HG03135 (cell line): ENCODE measurements at regions not wholly inside any gene's neighbourhood (a gene's known extent, or its start where the extent isn't known, plus 50 kb on each side); places are given as distances from the start of the nearest gene placed in this dataset.
"Not testable (repeated sequence)": the region's sequence is repeated elsewhere in the genome, so short reads cannot be mapped to it uniquely, and the experiment has no call there.

Source experiments
- ATAC-seq: cut with Tn5 transposase; IDR thresholded peaks from one replicate; pipeline ENCODE4 v1.9.1; 2021; ENCODE audit warnings: mild to moderate bottlenecking, moderate library complexity; ENCODE audit not compliant: unreplicated experiment

- ATAC-seq: no peak
Measured at GRCh38 chr1:199931666-199932377, 95.7 kb upstream of the NR5A2 start.

- no peak for ATAC-seq
Measured at GRCh38 chr1:199932462-199932861, 95.0 kb upstream of the NR5A2 start.

- no peak for ATAC-seq
Measured at GRCh38 chr1:199936441-199936840, 91.1 kb upstream of the NR5A2 start.

DNA sequence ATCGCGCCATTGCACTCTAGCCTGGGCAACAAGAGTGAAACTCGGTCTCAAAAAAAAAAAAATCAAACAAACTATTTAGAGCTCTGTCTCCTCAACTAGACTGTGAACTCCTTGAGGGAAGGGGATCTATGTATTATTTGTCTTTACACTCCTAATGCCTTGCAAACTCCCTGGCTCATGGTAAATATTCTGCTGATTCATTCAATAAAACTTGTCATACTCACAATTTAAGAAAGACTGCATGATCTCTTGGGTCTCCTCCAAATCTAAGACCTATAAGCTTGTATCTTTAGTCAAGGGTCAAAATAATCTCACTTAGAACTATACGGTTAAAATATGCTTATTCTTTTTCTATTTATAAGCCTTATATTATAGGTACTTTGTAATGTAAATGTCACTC is 90.3 kb upstream of the NR5A2 start:
- no peak for ATAC-seq

DNA sequence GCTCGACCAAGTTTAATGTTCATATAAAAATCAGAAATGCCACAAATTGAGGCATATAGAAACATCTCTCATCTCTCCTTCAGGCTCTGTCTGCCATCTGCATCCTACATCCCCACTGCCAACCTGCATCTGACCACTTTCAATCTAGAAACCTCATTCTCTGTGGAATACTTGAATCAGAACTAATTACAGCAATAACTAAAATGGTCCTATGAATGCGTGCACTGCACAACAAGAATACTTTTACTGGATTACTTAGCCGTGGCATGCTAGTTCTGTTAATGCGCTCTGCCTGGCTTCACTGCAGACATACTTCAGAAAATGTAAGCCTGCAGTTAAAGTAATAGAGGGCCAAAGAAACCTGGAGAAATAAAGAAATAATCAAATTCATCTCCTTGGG is 89.8 kb upstream of the NR5A2 start:
- no peak for ATAC-seq

GRCh38 chr1:199944986-199945385 is 82.5 kb upstream of the NR5A2 start:
- no peak for ATAC-seq

GRCh38 chr1:199945591-199945990 is 81.9 kb upstream of the NR5A2 start:
- no peak for ATAC-seq

DNA sequence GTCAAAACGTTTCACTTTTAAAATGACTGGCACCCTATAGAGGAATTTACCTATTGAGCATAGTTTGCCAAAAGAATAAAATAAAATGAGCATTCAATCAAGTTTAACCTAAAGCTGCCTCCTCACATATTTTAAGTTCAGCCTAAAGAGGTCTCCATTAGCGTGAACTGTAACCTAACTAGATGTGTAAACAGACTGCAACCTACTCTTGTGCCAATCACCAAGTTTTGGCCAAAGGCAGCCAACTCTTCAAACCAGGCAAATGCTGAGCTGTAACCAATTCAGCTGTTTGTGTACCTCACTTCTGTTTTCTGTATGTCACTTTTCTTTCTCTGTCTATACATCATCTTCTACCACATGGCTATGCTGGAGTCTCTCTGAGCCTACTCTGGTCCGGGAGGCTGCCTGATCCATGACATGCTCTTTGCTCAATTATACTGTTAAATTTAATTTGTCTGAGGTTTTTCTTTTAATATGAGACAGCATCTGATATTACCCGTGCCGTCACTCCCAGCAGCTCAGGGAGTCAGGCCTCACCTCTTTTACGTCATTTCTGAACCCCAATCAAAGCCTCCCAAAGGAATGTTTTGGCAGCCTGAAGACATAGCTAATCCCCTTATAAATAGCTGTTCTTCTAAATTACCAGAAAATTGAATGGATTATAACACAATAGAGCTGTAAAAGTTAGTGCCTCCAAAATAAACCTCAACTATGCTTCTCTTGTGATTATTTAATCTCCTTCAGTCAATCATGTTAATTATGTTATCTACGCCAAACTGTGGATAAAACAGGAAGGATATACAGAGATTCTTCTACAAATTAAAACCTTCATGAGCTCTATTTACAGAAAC is 81.0 kb upstream of the NR5A2 start:
- no peak for ATAC-seq

- no peak for ATAC-seq
Measured at GRCh38 chr1:199948587-199949280, 78.8 kb upstream of the NR5A2 start.

DNA sequence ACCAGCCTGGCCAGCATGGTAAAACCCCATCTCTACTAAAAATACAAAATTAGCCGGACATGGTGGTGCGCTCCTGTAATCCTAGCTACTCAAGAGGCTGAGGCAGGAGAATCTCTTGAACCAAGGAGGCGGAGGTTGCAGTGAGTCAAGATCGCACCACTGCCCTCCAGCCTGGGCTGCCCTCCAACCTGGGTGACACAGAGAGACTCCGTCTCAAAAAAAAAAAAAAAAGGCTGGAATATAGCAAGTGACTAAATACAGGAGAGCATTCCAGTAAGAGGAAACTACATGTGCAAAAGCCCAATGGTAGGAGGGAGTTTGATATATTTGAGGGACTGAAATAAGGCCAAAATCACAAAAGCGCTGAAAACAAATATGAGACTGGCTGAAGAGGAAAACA is 76.5 kb upstream of the NR5A2 start:
- not testable (repeated sequence) for ATAC-seq

DNA sequence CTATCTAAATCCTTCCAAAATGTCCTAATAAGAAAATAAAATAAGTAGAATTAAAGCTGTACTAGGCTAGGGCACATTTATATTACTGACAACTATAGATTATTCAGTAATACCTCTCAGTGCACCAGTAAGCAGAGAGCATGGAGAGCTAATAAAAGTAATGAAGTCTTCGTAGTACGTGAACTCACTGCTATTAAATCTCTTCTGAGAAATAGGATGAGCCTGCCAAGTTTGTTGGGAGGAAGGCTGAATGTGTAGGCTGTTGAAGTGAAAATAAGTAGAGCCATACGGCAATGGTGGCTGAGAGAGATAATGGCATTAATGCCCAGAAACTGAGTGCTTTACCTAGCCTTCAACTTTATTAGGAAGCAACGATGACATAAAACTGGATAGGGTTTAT is 73.9 kb upstream of the NR5A2 start:
- ATAC-seq: no peak

DNA sequence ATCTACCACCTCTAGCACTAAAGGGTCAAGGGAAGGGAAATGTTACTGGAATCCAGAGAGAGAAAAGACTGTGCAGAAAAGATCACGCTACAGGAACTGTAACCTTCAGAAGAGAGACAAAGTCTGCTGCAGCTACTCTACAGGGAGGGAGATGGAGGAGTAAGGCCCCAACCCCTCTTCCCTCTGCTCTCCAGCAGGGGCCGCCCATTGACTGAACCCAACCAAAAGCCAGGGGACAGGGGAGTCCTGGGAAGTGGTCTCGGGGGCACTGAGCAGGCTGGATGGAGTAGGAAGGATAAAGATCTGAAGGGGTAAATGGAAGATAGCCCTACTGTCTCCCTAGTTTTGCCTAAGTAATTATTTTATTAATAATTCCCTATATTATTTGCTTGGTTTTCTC is 72.8 kb upstream of the NR5A2 start:
- ATAC-seq: no peak

GRCh38 chr1:199955235-199955634 is 72.3 kb upstream of the NR5A2 start:
- ATAC-seq: no peak

GRCh38 chr1:199956005-199956404 is 71.5 kb upstream of the NR5A2 start:
- no peak for ATAC-seq

GRCh38 chr1:199959033-199959774 is 68.3 kb upstream of the NR5A2 start:
- ATAC-seq: no peak

DNA sequence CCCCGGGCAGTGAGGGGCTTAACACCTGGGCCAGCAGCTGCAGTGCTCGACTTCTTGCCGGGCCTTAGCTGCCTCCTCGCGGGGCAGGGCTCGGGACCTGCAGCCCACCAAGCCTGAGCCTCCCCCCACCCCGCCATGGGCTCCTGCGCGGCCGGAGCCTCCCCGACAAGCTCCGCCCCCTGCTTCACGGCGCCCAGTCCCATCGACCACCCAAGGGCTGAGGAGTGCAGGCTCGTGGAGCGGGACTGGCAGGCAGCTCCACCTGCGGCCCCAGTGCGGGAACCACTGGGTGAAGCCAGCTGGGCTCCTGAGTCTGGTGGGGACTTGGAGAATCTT is 67.8 kb upstream of the NR5A2 start:
- no peak for ATAC-seq

DNA sequence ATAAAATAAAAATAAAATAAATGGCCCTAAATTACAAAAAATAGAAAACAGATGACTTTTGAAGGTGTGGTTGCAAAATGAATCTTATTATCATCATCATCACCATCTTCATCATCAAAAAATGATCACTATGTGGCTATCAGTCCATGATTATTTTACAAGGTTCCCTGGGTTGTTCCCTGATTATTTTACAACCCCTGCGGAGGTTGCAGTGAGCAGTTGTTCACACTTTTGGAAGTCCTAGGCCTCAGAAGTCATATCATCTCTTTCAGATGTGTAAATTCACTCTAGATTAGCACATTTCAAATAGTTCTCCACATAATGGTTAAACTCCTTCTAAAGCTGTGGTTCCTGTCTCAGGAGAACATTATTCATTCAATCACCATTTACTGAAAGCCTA is 57.4 kb upstream of the NR5A2 start:
- no peak for ATAC-seq

GRCh38 chr1:199976496-199977144 is 50.9 kb upstream of the NR5A2 start:
- ATAC-seq: no peak
